ENCODE measurements at regions not wholly inside any gene's neighbourhood (a gene's known extent, or its start where the extent isn't known, plus 50 kb on each side); places are given as distances from the start of the nearest gene placed in this dataset.

DNA sequence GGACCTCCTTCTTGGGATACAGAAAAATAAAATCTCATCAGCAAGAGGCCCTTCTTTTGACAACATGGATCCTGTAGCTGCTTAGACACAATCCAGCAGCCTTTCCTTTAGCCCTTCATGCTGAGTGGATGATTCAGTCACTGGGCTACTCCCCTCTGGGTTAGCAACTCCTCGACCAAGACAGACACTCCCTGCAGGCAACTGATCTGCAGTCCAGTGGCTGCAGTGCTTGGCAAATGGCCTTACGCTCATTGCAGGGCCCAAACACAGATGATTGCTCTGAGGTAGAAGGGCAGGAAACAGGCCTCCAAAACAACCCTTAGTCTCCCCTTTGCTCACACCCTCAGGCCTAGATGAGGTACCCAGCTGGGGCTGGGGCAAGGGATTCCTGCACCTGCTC lies 73.2 kb upstream of the OPCML start:
- no peak for TF ChIP-seq SREBF2 (IDR thresholded peaks at IDR 0.05)
- no peak for TF ChIP-seq JUN (IDR thresholded peaks at IDR 0.05)
- TF ChIP-seq CTCF (IDR thresholded peaks at IDR 0.05), result no peak
- no peak for TF ChIP-seq CEBPB (IDR thresholded peaks at IDR 0.05)
- no peak for TF ChIP-seq POLR2A (IDR thresholded peaks at IDR 0.05; ENCODE audit: low read length)
- TF ChIP-seq HDAC2 (IDR thresholded peaks at IDR 0.05), result no peak

All from A549 (cell line).